NCI-H2196 (cell line): ENCODE measurements at regions not wholly inside any gene's neighbourhood (a gene's known extent, or its start where the extent isn't known, plus 50 kb on each side); places are given as distances from the start of the nearest gene placed in this dataset.
"Not testable (repeated sequence)": the region's sequence is repeated elsewhere in the genome, so short reads cannot be mapped to it uniquely, and the experiment has no call there.

ENCODE experiments used
- DNase-seq: peaks from one replicate; lab custom pipeline; 2025; ENCODE audit not compliant: unreplicated experiment; lab: John Stamatoyannopoulos, UW

DNA sequence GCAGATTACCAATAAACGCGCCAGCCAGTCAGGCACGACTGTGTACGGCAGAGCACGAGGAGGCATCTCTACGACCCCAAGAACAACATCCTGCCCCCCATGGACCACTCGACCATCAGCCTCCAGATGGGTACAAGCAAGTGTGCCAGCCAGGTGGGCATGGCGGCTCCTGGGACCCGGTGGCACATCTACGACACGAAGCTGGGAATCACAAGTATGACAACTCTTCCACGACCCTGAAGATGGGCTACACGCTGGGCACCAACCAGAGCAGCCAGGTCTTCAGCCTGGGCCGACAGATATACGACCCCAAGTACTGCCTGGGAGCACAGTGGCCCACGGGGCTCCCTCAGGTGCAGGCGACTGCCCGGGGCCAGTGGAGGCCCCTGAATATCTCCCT is 217.6 kb downstream of the POTED start:
- no peak for DNase-seq

DNA sequence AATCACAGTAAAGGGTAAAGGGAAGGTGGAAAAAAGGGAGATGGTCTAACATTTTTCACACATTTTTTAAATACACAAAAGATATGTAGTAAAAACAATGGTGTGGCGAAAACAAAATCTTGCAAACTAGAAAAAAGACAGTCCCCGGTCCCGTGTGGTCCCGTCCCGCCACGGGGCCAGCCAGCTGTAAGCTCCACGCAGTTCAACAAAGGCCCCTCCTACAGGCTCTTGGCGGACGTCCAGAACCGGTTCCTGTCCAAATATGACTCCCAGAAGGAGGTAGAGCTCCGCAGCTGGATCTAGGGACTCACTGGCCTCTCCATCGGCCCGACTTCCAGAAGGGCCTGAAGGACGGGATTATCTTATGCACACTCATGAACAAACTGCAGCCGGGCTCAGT is 216.9 kb downstream of the POTED start:
- not testable (repeated sequence) for DNase-seq

DNA sequence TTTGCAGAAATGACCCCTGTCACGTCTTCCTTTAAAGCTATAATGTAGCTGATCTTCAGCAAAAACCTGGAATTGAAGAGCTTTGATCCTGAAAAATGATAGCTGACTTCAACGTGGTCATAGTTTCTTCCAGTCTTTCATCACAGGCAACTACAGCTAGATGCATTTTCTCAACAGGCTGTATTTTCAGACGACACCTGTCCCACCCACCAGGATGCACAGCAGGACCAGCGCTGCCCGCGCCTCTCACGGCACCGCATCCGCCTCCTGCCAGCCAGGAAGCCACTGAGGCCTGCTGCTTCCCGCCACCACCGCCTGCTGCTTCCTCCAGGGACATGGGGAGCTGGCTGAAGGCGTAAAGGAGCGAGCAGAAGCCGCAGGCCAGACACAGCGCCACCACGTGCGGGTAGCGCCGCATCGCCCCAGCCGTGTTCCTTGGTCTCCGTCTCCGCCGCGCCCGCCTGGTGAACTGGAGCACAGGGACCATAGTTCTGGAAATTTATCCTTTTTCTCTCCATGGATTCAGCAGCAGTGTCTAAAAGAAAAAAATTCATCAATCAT is 215.7 kb downstream of the POTED start:
- not testable (repeated sequence) for DNase-seq

DNA sequence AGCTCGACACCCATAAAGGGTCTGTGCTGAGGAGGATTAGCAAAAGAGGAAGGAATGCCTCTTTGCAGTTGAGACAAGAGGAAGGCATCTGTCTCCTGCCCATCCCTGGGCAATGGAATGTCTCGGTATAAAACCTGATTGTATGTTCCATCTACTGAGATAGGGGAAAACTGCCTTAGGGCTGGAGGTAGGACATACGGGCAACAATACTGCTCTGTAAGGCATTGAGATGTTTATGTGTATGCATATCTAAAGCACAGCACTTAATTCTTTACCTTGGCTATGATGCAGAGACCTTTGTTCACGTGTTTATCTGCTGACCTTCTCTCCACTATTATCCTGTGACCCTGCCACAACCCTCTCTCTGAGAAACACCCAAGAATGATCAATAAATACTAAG is 210.7 kb downstream of the POTED start:
- DNase-seq, result not testable (repeated sequence)

DNA sequence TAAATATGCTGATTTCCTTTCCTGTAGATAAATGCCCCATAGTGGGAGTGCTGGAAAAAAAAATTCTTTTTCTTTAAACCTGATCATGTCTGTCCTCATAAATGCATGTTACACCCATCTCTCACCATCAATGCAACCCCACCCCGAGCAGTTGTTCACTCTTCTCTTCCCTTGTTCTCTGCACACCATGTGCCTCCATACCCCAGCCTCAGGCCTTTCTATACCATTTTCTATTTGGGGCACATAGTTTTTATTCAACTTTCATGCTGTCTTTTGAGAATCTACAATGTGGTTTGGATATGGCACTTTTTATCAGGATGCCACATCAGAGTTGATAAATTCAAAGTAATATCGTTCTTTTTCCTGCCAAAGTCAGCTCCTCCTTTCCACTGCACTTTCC is 202.6 kb downstream of the POTED start:
- DNase-seq, result not testable (repeated sequence)

DNA sequence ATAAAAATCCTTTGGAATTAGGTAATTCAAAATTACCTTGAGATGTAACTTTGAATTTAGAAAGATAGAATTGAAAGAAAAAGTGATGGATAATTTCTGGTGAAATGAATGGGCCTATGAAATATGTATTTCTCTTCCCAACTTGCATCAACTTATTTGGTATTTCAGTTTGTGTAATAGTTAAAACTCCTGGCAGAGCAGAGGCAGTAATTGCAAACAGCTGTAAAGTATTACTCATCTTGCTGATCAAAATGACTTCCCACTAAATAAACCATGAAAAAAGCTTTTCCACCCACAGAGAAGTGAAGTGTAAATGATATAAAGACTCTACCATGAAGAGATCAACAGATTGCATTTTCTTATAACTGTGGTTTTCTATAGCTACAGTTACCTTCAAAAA is 201.0 kb downstream of the POTED start:
- DNase-seq, result not testable (repeated sequence)

DNA sequence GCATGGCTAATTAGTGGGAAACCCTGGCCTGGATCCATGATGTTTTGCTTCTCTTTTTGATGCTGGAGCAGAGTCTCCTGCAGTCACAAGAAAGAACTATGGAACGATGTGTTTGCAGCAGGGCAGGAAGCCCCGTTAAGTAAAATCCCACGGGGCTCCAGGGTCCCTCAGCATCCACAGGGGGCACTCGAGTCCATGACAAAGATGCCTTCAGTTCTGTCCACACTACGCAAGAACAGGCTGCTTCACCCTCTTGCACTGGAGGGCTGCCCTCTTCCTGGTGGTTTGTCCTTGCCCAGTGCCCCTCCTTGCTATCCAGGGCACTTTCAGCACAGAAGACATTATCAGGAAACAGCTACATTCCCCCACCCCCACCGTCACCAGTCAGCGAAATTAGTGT is 196.9 kb downstream of the POTED start:
- DNase-seq, result not testable (repeated sequence)

DNA sequence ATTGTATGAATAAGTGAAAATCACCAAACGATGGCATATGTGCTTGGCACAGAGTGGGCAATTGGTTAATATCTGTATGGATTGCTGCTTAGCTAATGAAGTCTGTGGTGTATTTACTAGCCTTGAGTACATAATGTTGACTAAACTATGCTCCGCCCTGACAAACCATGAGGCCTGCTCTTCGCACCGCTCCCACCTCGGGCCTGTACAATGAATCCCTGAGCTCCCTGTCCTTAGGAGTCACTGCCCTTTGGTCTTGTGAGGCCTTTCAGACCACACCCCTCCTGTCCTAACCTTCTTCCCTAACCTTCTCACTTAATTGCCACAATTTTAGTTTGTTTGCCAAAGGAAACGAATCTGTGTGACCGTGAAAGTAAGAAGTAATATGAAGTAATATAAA is 193.2 kb downstream of the POTED start:
- not testable (repeated sequence) for DNase-seq
